Body of pancreas (tissue), 4 donors: ENCODE measurements at regions not wholly inside any gene's neighbourhood (a gene's known extent, or its start where the extent isn't known, plus 50 kb on each side); places are given as distances from the start of the nearest gene placed in this dataset.
"Not testable (repeated sequence)": the region's sequence is repeated elsewhere in the genome, so short reads cannot be mapped to it uniquely, and the experiment has no call there.

Experiments
- POLR2A ChIP-seq, 3 donors: fragments of 450-650 bp; IDR thresholded peaks; one replicate each; pipeline ENCODE4 v1.6.1; 2016; ENCODE audit warnings: antibody characterized with exemption in 3 of 3, mild to moderate bottlenecking in 2 of 3
- TF ChIP-seq, protein P1 (sequence below), 7 experiments: fragments of 450-650 bp in 4 of 7; fragments of 200-600 bp in 3 of 7; sonication (generic) in 3 of 7; IDR thresholded peaks; one replicate each; pipeline ENCODE4 v1.5.1; 2016 to 2019; ENCODE audit warnings: antibody characterized with exemption in 7 of 7

GRCh38 chr9:30292026-30292425 is 2092.4 kb upstream of the ACO1 start:
- TF ChIP-seq, protein P1, sequence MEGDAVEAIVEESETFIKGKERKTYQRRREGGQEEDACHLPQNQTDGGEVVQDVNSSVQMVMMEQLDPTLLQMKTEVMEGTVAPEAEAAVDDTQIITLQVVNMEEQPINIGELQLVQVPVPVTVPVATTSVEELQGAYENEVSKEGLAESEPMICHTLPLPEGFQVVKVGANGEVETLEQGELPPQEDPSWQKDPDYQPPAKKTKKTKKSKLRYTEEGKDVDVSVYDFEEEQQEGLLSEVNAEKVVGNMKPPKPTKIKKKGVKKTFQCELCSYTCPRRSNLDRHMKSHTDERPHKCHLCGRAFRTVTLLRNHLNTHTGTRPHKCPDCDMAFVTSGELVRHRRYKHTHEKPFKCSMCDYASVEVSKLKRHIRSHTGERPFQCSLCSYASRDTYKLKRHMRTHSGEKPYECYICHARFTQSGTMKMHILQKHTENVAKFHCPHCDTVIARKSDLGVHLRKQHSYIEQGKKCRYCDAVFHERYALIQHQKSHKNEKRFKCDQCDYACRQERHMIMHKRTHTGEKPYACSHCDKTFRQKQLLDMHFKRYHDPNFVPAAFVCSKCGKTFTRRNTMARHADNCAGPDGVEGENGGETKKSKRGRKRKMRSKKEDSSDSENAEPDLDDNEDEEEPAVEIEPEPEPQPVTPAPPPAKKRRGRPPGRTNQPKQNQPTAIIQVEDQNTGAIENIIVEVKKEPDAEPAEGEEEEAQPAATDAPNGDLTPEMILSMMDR (IDR thresholded peaks at IDR 0.05) = not testable (repeated sequence)
- not testable (repeated sequence) for TF ChIP-seq POLR2A (IDR thresholded peaks at IDR 0.05)
